ENCODE measurements at regions not wholly inside any gene's neighbourhood (a gene's known extent, or its start where the extent isn't known, plus 50 kb on each side); places are given as distances from the start of the nearest gene placed in this dataset.

DNA sequence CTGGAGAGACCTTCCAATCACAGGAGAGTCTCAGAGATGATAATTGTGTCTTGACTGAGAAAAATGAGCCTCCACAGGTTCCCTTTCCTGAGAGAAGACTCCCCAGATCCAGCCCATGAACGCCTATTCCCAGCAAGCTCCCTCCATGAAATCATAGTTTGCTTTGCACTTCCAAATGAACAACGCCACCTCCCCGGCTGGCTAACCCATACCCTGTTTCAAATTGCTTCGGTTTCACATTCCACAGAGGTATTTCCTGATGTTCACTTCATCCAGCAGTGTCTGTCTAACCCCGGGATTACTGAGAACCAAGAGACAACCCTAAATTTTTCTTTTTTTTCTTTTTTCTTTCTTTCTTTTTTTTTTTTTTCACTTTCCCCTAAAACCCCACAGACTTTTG is 124.1 kb upstream of the RFLNA start:
- peaks cover 0 to 6% (median 0%) of the 10 kb centered on the region in 4 donors for H3K4me1 ChIP-seq
- H3K4me3 ChIP-seq, result no peak overlapping the region
- no peaks in the 10 kb centered on the region for H3K9me3 ChIP-seq
- intact Hi-C loops (cut with DNase I; ENCODE audit: low total_unique reads), result no loop called here
- H3K27ac ChIP-seq, result no peak overlapping the region
- no peaks in the 10 kb centered on the region for H3K27me3 ChIP-seq
- no peaks in the 10 kb centered on the region for H3K36me3 ChIP-seq
- TF ChIP-seq POLR2AphosphoS5 (IDR thresholded peaks at IDR 0.05) (no peak), EP300 (IDR thresholded peaks at IDR 0.05) (no peak), POLR2A (IDR thresholded peaks at IDR 0.05) (no peak)
- TF ChIP-seq, protein P1, sequence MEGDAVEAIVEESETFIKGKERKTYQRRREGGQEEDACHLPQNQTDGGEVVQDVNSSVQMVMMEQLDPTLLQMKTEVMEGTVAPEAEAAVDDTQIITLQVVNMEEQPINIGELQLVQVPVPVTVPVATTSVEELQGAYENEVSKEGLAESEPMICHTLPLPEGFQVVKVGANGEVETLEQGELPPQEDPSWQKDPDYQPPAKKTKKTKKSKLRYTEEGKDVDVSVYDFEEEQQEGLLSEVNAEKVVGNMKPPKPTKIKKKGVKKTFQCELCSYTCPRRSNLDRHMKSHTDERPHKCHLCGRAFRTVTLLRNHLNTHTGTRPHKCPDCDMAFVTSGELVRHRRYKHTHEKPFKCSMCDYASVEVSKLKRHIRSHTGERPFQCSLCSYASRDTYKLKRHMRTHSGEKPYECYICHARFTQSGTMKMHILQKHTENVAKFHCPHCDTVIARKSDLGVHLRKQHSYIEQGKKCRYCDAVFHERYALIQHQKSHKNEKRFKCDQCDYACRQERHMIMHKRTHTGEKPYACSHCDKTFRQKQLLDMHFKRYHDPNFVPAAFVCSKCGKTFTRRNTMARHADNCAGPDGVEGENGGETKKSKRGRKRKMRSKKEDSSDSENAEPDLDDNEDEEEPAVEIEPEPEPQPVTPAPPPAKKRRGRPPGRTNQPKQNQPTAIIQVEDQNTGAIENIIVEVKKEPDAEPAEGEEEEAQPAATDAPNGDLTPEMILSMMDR (IDR thresholded peaks at IDR 0.05), result no peak
- 79 to 92% (median 83%) methylated on average over 5 of the region's 5 CpGs for WGBS, 5 donors
- no peak for DNase-seq

DNA sequence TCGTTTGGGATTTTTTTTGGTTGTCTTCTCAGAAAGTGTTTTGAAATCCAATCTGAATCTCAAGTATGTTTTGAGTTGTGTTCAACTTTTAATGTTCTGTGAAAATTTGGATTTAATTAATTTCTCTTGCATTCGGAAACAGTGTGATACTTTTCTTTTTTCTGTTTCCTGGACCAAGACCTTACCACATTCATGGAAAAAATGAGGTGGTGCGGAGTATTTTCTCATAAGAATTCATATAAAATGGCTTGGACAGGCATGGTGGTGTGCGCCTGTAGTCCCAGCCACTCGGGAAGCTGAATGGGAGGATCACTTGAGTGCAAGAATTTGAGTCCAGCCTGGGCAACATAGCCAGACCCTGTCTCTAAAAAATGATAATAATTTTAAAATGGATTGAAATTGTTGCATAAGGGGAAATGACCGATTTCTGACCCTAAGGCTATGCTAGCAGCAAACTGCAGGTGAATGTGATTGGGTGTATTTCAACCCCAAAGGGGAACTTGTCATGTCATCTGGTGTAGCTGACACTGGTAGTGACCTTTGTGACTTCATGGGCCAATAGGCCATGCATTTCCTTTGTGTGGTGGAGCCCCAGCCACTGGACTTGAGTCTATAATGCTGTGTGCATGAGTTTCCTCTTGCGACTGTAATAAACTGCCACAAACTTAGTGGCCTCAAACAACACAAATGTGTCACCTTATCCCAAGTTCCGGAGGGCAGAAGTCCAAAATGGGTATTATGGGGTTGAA is 123.5 kb upstream of the RFLNA start:
- DNase-seq, result no peak
- WGBS, 5 donors, result 85 to 93% (median 91%) methylated on average over 8 of the region's 8 CpGs
- Histone ChIP-seq H3K27ac (no peak overlapping the region), H3K27me3 (no peaks in the 10 kb centered on the region), H3K4me3 (no peak overlapping the region), H3K4me1 (peaks cover 0 to 6% (median 0%) of the 10 kb centered on the region in 4 donors), H3K9me3 (no peaks in the 10 kb centered on the region), H3K36me3 (no peaks in the 10 kb centered on the region)
- intact Hi-C loops (cut with DNase I; ENCODE audit: low total_unique reads), result no loop called here
- TF ChIP-seq EP300 (IDR thresholded peaks at IDR 0.05) (no peak), POLR2A (IDR thresholded peaks at IDR 0.05) (no peak), POLR2AphosphoS5 (IDR thresholded peaks at IDR 0.05) (no peak)
- TF ChIP-seq, protein P1 (IDR thresholded peaks at IDR 0.05), result no peak

DNA sequence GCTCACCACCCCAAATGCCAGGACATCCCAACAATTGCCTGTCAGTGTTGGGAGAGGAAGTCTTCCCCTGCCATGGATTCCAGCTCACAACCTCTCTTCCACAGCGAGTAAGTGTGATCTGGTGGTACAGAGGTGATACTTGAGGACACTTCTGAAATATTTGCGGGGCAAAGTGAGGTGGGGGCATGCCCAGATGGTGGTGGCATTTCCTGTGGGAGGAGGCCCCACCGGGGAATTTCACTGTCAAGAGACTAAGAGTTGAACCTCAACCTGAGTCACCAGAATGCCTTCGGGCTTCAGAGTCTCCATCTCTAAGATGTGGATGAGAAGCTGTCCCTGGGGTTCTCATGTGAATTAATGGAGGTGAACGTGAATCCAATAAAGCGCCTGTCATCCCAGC is 122.3 kb upstream of the RFLNA start:
- Histone ChIP-seq H3K9me3 (no peaks in the 10 kb centered on the region), H3K4me1 (peaks cover 0 to 10% (median 0%) of the 10 kb centered on the region in 4 donors), H3K27ac (no peak overlapping the region), H3K4me3 (no peak overlapping the region), H3K36me3 (no peaks in the 10 kb centered on the region), H3K27me3 (no peaks in the 10 kb centered on the region)
- intact Hi-C loops (cut with DNase I; ENCODE audit: low total_unique reads), result no loop called here
- TF ChIP-seq POLR2AphosphoS5 (IDR thresholded peaks at IDR 0.05) (no peak), POLR2A (IDR thresholded peaks at IDR 0.05) (no peak), EP300 (IDR thresholded peaks at IDR 0.05) (no peak)
- TF ChIP-seq, protein P1 (IDR thresholded peaks at IDR 0.05), result no peak
- 92 to 98% (median 94%) methylated on average over 6 of the region's 6 CpGs for WGBS, 5 donors
- no peak for DNase-seq

DNA sequence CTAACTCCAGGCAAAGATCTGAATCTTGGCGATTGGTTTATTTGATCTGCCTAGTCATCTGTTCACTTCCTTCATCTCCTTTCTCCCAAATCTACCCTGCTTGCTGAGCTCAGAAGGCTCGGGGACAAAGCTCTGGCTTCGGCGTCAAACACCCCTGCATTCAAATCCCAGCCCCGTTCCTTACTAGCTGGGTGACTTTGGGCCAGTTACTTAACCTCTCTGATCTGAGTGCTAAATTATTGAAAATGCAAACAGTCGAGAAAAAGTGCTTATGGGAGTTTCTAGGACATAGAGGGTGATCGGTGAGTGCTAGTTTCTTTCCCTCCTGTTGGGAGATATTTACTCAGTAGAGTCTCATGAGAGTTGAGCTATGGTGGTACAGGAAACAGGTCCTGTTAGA is 121.2 kb upstream of the RFLNA start:
- no peak for TF ChIP-seq POLR2AphosphoS5 (IDR thresholded peaks at IDR 0.05)
- no peak for TF ChIP-seq POLR2A (IDR thresholded peaks at IDR 0.05)
- no peak for TF ChIP-seq EP300 (IDR thresholded peaks at IDR 0.05)
- TF ChIP-seq, protein P1 (IDR thresholded peaks at IDR 0.05), result no peak
- H3K27ac ChIP-seq, result no peak overlapping the region
- H3K4me3 ChIP-seq, result no peak overlapping the region
- peaks cover 0 to 11% (median 0%) of the 10 kb centered on the region in 4 donors for H3K4me1 ChIP-seq
- DNase-seq, result no peak
- H3K36me3 ChIP-seq, result no peaks in the 10 kb centered on the region
- no peaks in the 10 kb centered on the region for H3K9me3 ChIP-seq
- intact Hi-C loops (cut with DNase I; ENCODE audit: low total_unique reads), result no loop called here
- H3K27me3 ChIP-seq, result no peaks in the 10 kb centered on the region
- WGBS, 5 donors, result 93 to 94% (median 94%) methylated on average over 7 of the region's 7 CpGs
